Calu3 (cell line): ENCODE measurements at regions not wholly inside any gene's neighbourhood (a gene's known extent, or its start where the extent isn't known, plus 50 kb on each side); places are given as distances from the start of the nearest gene placed in this dataset.

Experiments used
- BruUV-seq: library from RNA; stranded (reverse); fragments of 400-500 nt; replicated peaks from 2 replicates; lab custom pipeline; 2021; lab: Mats Ljungman, UMichigan
- CTCF ChIA-PET: fragments of 300-600 bp; sonication (Branson Sonifier 250); formaldehyde crosslinking; loops from one replicate; lab custom pipeline; 2022; ENCODE audit warnings: antibody characterized with exemption; lab: Charles Lee
- DNase-seq: peaks from one replicate; pipeline ENCODE4 v3.0.0; 2022
- H3K27ac Mint-ChIP-seq: one replicate; pipeline ENCODE4 v1.8.0; 2022; ENCODE audit warnings: mixed read lengths; ENCODE audit not compliant: unreplicated experiment
- H3K27me3 Mint-ChIP-seq: one replicate; pipeline ENCODE4 v1.8.0; 2022; ENCODE audit warnings: mixed read lengths; ENCODE audit not compliant: unreplicated experiment
- H3K36me3 Mint-ChIP-seq: one replicate; pipeline ENCODE4 v1.8.0; 2022; ENCODE audit warnings: mild to moderate bottlenecking, moderate library complexity, mixed read lengths; ENCODE audit not compliant: insufficient read depth, unreplicated experiment
- H3K4me1 Mint-ChIP-seq: one replicate; pipeline ENCODE4 v1.8.0; 2022; ENCODE audit warnings: mild to moderate bottlenecking, low read depth, mixed read lengths; ENCODE audit not compliant: unreplicated experiment
- H3K4me3 Mint-ChIP-seq: one replicate; pipeline ENCODE4 v1.8.0; 2022; ENCODE audit warnings: mild to moderate bottlenecking, low read depth, moderate library complexity, mixed read lengths; ENCODE audit not compliant: unreplicated experiment
- H3K9me3 Mint-ChIP-seq: one replicate; pipeline ENCODE4 v1.8.0; 2022; ENCODE audit warnings: low read depth, mixed read lengths; ENCODE audit not compliant: unreplicated experiment
- CTCF ChIP-seq: fragments of 200-600 bp; IDR thresholded peaks from one replicate; pipeline ENCODE4 v1.8.0; 2022; ENCODE audit warnings: antibody characterized with exemption; ENCODE audit not compliant: unreplicated experiment
- intact Hi-C: fragments of 100-400 bp; cut with micrococcal nuclease; formaldehyde crosslinking; loops from one replicate; pipeline ENCODE4 v1.10.0; 2022; ENCODE audit not compliant: unreplicated experiment

GRCh38 chr4:187417721-187418120, 577.9 kb upstream of the ZFP42 start:
- DNase-seq: no peak
- H3K27ac Mint-ChIP-seq: no peak overlapping the region
- H3K4me3 Mint-ChIP-seq: no peak overlapping the region
- H3K4me1 Mint-ChIP-seq: no peaks in the 10 kb centered on the region
- no TSS peak for BruUV-seq
- no peaks in the 10 kb centered on the region for H3K36me3 Mint-ChIP-seq
- H3K9me3 Mint-ChIP-seq: peaks cover 4% of the 10 kb centered on the region
- intact Hi-C loops: no loop called here
- no peaks in the 10 kb centered on the region for H3K27me3 Mint-ChIP-seq
- TF ChIP-seq CTCF: no peak
- CTCF ChIA-PET: no interaction called here

GRCh38 chr4:187422655-187423054, 572.9 kb upstream of the ZFP42 start:
- no peak for TF ChIP-seq CTCF
- CTCF ChIA-PET: no interaction called here
- DNase-seq: no peak
- Mint-ChIP-seq H3K27ac (no peak overlapping the region), H3K4me3 (no peak overlapping the region), H3K9me3 (peaks cover 2% of the 10 kb centered on the region), H3K4me1 (peaks cover 5% of the 10 kb centered on the region), H3K27me3 (no peaks in the 10 kb centered on the region), H3K36me3 (no peaks in the 10 kb centered on the region)
- no TSS peak for BruUV-seq
- intact Hi-C loops: no loop called here

- no peak for DNase-seq
- H3K36me3 Mint-ChIP-seq: no peaks in the 10 kb centered on the region
- H3K4me1 Mint-ChIP-seq: peaks cover 5% of the 10 kb centered on the region
- intact Hi-C loops: no loop called here
- CTCF ChIA-PET: no interaction called here
- BruUV-seq: no TSS peak
- H3K27me3 Mint-ChIP-seq: no peaks in the 10 kb centered on the region
- no peak overlapping the region for H3K27ac Mint-ChIP-seq
- no peak overlapping the region for H3K4me3 Mint-ChIP-seq
- TF ChIP-seq CTCF: no peak
- peaks cover 2% of the 10 kb centered on the region for H3K9me3 Mint-ChIP-seq
These were observed 570.9 kb upstream of the ZFP42 start for GRCh38 chr4:187424636-187425035.

- no peak for TF ChIP-seq CTCF
These were observed 569.1 kb upstream of the ZFP42 start for GRCh38 chr4:187426511-187426910.

GRCh38 chr4:187432310-187432709, 563.3 kb upstream of the ZFP42 start:
- H3K27ac Mint-ChIP-seq: no peak overlapping the region
- intact Hi-C loops: no loop called here
- no peaks in the 10 kb centered on the region for H3K27me3 Mint-ChIP-seq
- DNase-seq: no peak
- no peak for TF ChIP-seq CTCF
- H3K4me3 Mint-ChIP-seq: no peak overlapping the region
- CTCF ChIA-PET: no interaction called here
- no peaks in the 10 kb centered on the region for H3K4me1 Mint-ChIP-seq
- no peaks in the 10 kb centered on the region for H3K36me3 Mint-ChIP-seq
- no peaks in the 10 kb centered on the region for H3K9me3 Mint-ChIP-seq
- no TSS peak for BruUV-seq

More at GRCh38 chr4:187426511-187426910, 569.1 kb upstream of the ZFP42 start:
- DNase-seq: no peak
- H3K27me3 Mint-ChIP-seq: no peaks in the 10 kb centered on the region
- no peak overlapping the region for H3K27ac Mint-ChIP-seq
- peaks cover 2% of the 10 kb centered on the region for H3K9me3 Mint-ChIP-seq
- no peaks in the 10 kb centered on the region for H3K36me3 Mint-ChIP-seq
- intact Hi-C loops: no loop called here
- BruUV-seq: no TSS peak
- H3K4me1 Mint-ChIP-seq: peaks cover 5% of the 10 kb centered on the region
- no peak overlapping the region for H3K4me3 Mint-ChIP-seq
- CTCF ChIA-PET: no interaction called here
